ENCODE measurements at regions not wholly inside any gene's neighbourhood (a gene's known extent, or its start where the extent isn't known, plus 50 kb on each side); places are given as distances from the start of the nearest gene placed in this dataset.

Small RNA genes in the stretch of these regions (small RNA-seq; reads per million reads assigned to genes)
- 0 reads per million in 3 experiments for gene SNRPCP14 (ENCODE audit: insufficient read length in 3 of 3, low read depth in 3 of 3, low replicate concordance in 1 of 3)
